Endothelial cell of hepatic sinusoid (primary cell): ENCODE measurements at regions not wholly inside any gene's neighbourhood (a gene's known extent, or its start where the extent isn't known, plus 50 kb on each side); places are given as distances from the start of the nearest gene placed in this dataset.

Experiments
- in situ Hi-C: cut with HindIII; loops from 2 replicates; pipeline ENCODE4 v1.10.0; 2017; ENCODE audit warnings: low sequenced_read_pairs

- in situ Hi-C loops: no loop called here
These were observed 479.8 kb downstream of the ADRA2A start for GRCh38 chr10:111556666-111557065.

GRCh38 chr10:111558211-111558610 lies 481.4 kb downstream of the ADRA2A start:
- in situ Hi-C loops: no loop called here

DNA sequence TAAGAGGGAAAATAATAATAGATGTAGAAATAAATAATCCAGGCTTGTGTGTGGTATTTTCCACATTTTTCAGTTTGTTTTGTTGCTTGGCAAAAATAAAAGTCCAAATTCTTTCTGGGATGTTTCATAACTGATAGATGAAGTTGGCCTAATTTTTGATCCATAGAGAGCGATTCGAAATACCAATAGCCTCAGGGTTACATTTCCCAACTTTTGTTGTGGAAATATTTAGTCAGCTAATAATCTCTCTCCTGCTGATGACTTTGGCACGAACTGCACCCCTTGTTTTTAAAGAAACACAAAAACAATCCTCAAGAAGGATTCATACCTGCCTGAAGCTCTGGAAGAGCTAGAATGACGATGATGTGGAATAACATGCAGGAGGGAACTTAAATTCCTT lies 483.2 kb downstream of the ADRA2A start:
- in situ Hi-C loops: no loop called here

- in situ Hi-C loops: no loop called here
These were observed 484.3 kb downstream of the ADRA2A start for GRCh38 chr10:111561124-111561523.

- in situ Hi-C loops: no loop called here
These were observed 488.7 kb downstream of the ADRA2A start for GRCh38 chr10:111565542-111565941.

DNA sequence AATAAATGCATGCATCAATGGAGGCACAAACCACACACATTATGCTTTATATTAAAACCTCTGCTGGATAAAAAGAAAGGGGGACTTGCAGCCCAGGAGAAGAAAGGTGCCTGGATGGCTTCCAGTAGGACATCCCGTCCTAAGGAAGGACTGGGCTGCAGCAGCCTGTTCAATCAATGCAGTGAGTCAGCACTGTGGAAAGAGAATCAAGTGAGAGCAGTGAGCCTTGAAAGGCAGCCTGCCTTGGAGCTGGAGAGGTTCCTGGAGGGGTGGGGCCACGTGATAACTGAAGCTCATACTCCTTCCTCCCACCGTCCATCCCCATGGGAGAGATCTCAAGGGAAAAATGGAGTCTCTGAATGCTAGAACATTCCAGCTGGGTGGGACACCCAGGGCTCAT lies 501.2 kb downstream of the ADRA2A start:
- in situ Hi-C loops: loop anchor here (5.0 kb wide), 1 partner anchor 69 kb away; no protein-coding TSS in a partner anchor

DNA sequence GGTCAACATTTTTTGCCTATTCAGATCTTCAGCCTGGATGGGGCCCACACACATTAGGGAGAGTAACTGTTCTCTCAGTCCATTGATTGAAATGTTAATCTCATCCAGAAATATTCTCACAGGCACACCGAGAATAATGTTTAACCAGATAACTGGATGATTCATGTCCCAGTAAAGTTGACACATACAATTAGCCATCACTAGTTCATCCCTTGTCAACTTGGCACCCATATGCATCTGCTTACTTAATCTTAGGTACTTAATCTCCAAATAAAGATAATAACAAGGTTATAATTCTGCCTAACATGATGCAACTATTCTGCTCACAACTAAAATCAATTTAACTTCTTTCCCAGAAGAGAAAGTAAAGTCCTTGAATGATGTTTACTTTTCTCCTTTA lies 502.6 kb downstream of the ADRA2A start:
- in situ Hi-C loops: loop anchor here (5.0 kb wide), 1 partner anchor 68 kb away; no protein-coding TSS in a partner anchor

DNA sequence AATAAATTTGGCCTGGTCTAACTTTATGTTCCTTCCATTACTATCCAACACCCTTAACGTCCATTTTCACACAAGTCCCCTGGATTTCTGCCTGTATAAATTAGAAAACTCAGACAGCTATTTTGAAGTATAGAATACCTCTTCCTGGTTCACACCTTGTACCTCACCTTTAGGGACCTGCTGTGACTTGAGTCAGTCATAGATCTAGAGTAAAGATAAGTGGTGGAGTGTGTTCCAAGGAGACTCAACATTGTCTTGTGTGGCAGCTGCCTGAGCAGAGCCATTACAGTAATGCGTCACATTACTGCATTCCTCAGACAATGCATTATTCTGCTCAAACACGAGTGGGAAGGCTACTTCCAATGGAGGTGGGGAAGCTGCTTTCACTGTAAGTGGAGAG lies 513.9 kb downstream of the ADRA2A start:
- in situ Hi-C loops: no loop called here

DNA sequence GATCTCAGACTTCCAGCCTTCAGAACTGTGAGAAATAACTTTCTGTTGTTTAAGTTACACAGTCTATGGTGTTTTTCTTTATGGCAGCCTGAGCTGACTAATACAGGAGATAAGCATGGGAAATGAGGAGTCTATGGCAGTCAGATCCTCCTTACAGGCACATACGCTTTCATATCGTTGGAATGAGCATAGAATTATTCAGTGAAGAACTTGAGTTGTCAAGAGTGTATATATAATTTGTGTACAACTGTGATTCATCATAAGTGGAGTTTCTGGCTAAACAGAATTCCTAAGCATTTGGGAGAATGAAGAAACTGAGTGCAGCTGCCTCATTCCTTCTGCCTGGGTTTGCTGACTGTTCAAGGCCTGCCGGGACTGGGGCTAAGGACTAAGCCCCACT lies 516.7 kb downstream of the ADRA2A start:
- in situ Hi-C loops: no loop called here

- in situ Hi-C loops: no loop called here
These were observed 518.3 kb downstream of the ADRA2A start for GRCh38 chr10:111595173-111595572.

- in situ Hi-C loops: no loop called here
These were observed 521.7 kb downstream of the ADRA2A start for GRCh38 chr10:111598433-111599059.

DNA sequence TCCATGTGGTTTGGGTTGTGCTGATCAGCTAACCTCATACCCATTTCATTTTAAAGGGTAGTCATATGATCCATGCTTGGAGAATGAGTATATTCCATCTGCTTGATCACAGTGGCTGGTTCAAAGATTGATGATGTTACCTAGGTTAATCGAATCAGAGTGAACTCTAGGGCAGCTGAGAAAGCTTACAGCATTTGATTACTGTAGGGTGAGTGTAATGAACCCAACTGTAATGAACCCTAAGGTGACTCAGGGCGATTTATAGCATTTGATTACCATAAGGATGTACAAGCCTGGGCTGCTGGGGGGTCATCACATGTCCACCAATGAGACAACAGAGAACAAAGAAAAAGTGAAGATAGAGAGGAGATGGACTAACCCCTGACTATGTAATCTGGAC lies 523.1 kb downstream of the ADRA2A start:
- in situ Hi-C loops: no loop called here

GRCh38 chr10:111600772-111601171 lies 523.9 kb downstream of the ADRA2A start:
- in situ Hi-C loops: no loop called here

GRCh38 chr10:111612273-111612672 lies 535.4 kb downstream of the ADRA2A start:
- in situ Hi-C loops: no loop called here

DNA sequence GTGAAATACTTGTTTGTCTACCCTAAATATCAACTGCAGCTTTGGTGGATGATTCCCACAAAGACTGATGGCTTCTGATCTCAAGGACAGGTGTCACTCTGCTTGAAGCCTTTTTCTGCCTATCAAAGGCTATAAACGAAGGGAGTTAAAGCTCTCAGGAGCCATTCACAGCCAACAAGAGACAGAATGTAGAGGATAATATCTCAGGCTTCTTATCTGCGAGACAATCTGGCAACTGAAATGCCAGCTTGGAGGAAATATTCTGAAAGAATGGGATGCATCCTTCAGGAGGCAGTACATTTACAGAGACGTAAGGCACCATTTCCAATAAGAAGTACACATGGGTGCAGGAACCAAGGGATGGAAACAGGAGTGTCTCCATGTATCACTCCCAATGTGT lies 549.4 kb downstream of the GPAM start:
- in situ Hi-C loops: no loop called here

DNA sequence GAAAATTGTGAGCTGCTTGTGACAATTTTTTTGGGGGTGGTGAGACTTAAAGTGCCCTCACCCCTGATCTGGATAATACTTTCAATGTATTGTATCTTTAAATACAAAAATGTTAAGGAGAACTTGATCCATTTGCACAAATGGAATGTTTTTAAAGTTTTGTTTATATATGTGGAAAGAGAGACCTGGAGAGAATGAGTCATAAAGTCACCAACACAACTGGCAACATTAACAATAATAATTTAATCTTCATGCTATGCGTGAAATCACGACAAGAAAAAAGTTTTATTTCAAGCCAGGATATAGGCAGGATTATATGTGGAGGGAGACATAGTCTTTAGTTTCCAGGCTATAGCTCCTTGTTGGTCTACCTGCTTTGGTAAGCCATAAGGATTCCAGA lies 537.5 kb downstream of the GPAM start:
- in situ Hi-C loops: loop anchor here (5.0 kb wide), 1 partner anchor 69 kb away; no protein-coding TSS in a partner anchor

DNA sequence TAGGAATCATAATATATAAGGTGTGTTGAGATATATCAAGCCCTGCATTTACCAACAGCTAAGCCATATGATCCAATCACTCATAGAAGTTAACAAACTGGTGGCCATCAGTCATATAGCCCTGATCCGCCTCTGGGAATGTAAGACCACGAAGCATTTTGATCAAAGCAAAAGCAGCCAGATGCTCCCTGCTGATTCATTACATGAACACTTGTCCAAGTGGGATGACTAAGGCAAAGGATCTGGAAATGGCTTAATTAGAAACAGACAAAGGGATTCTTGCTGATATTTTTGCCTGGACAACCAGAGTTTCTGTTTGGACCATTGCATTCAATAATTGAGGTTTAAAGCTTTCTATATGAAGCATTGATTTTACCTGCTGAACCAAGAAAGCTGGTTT lies 535.5 kb downstream of the GPAM start:
- in situ Hi-C loops: loop anchor here (5.0 kb wide), 1 partner anchor 71 kb away; no protein-coding TSS in a partner anchor

- in situ Hi-C loops: loop anchor here (5.0 kb wide), 1 partner anchor 72 kb away; no protein-coding TSS in a partner anchor
These were observed 534.5 kb downstream of the GPAM start for GRCh38 chr10:111649080-111649479.

DNA sequence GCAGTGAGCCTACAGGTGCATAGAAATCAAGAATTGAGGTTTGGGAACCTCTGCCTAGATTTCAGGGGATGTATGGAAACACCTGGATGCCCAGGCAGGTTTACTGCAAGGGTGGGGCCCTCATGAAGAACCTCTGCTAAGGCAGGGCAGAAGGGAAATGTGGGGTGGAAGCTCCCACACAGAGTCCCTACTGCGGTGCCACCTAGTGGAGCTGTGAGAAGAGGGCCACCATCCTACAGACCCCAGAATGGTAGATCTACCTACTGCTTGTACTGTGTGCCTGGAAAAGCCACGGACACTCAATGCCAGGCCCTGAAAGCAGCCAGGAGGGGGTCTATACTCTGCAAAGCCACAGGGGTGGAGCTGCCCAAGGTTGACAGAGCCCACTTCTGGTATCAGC lies 533.5 kb downstream of the GPAM start:
- in situ Hi-C loops: no loop called here

- in situ Hi-C loops: no loop called here
These were observed 527.5 kb downstream of the GPAM start for GRCh38 chr10:111656066-111656465.

DNA sequence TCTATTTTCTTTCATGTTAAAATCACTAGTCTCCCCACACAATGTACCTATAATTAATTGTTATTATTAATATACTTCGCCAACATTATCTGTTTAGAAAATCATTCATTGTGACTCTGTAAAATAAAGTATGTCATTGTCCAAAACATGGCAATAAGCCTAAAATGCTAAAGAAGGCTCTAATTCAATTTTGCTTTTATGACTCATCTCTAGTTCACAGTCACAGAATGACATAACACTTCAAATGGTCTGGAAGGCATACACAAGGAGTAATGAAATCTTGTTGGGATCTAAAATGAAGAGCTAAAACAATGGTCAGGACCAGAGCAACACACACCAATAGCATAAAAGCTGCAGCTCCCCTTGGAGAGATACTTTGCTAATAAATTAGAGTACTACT lies 505.8 kb downstream of the GPAM start:
- in situ Hi-C loops: no loop called here

DNA sequence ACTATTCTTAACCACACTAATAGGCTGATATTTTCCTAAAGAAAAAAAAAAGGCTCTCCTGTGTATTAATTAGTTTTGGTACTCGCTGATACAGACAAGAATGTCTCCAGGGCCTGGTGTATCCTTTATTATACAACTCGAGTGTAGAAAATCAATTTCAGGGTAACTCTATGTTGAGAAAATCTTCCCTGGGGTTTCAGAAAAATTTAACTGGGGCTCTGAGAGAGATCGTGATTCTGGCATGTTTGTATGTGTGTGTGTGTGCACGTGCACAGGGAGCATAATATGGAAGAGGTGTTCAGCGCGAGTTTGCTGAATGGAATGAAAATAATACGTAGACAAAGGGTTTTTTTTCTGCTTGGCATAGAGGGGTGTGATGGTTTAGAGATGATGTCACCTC lies 496.8 kb downstream of the GPAM start:
- in situ Hi-C loops: no loop called here

GRCh38 chr10:111698711-111699110 lies 484.9 kb downstream of the GPAM start:
- in situ Hi-C loops: no loop called here
